B cell (primary cell): ENCODE measurements at regions not wholly inside any gene's neighbourhood (a gene's known extent, or its start where the extent isn't known, plus 50 kb on each side); places are given as distances from the start of the nearest gene placed in this dataset.

Experiments
- ATAC-seq: fragments of 200-7000 bp; cut with Tn5 transposase; one replicate; pipeline ENCODE4 v1.10.0; 2021; ENCODE audit warnings: low read depth, mild to moderate bottlenecking, moderate number of reproducible peaks, moderate library complexity
- CTCF ChIA-PET: fragments of 350-600 bp; sonication (Branson Sonifier 250); formaldehyde crosslinking; loops from one replicate; lab custom pipeline; 2021; ENCODE audit warnings: antibody characterized with exemption, inconsistent platforms; lab: Charles Lee
- POLR2A ChIA-PET: fragments of 350-600 bp; sonication (Branson Sonifier 250); formaldehyde crosslinking; loops from one replicate; lab custom pipeline; 2021; ENCODE audit warnings: antibody characterized with exemption; lab: Charles Lee
- DNase-seq: peaks from one replicate; pipeline ENCODE4 v3.0.0; 2013
- H2AFZ ChIP-seq: 2 replicates; pipeline ENCODE4 v1.6.1; 2012; ENCODE audit warnings: mild to moderate bottlenecking, low read depth, low read length; ENCODE audit not compliant: insufficient read depth, poor library complexity, severe bottlenecking
- H3K27ac ChIP-seq, 2 donors: 1 replicate in 1 of 2; 2 replicates in 1 of 2; pipeline ENCODE4 v1.5.1; 2012 to 2013; ENCODE audit warnings: low read length in 2 of 2, mild to moderate bottlenecking in 2 of 2, moderate library complexity in 1 of 2
- H3K27me3 ChIP-seq, 4 experiments: fragments of 200-600 bp in 1 of 4; sonication (generic) in 1 of 4; replicated peaks in 1 of 4; 1 replicate in 2 of 4; 2 replicates in 2 of 4; pipeline versions ENCODE4 v1.6.1 to v1.7.0; 2013 to 2016; ENCODE audit warnings: low read length in 3 of 4, mild to moderate bottlenecking in 2 of 4, mixed read lengths in 1 of 4, moderate library complexity in 1 of 4; ENCODE audit not compliant: insufficient read depth in 4 of 4, control insufficient read depth in 3 of 4; ENCODE audit errors: control extremely low read depth in 1 of 4
- H3K36me3 ChIP-seq, 2 experiments: replicated peaks in 1 of 2; 1 replicate in 1 of 2; 2 replicates in 1 of 2; pipeline versions ENCODE4 v1.6.1 to v1.7.1; 2013; ENCODE audit warnings: low read length in 1 of 2; ENCODE audit not compliant: insufficient read depth in 2 of 2, control insufficient read depth in 1 of 2; ENCODE audit errors: control extremely low read depth in 1 of 2, extremely low read depth in 1 of 2
- H3K4me1 ChIP-seq, 2 donors: fragments of 200-600 bp in 1 of 2; sonication (generic) in 1 of 2; 1 replicate in 1 of 2; 2 replicates in 1 of 2; pipeline versions ENCODE4 v1.5.1 to v1.6.1; 2013 to 2017; ENCODE audit warnings: low read length in 2 of 2; ENCODE audit not compliant: control insufficient read depth in 2 of 2, insufficient read depth in 2 of 2
- H3K4me2 ChIP-seq: replicated peaks from 2 replicates; pipeline ENCODE3; 2012; ENCODE audit warnings: mild to moderate bottlenecking, low read depth, low read length; ENCODE audit not compliant: poor library complexity, severe bottlenecking
- H3K4me3 ChIP-seq, 5 experiments: fragments of 200-600 bp in 1 of 5; sonication (generic) in 1 of 5; 1 replicate in 3 of 5; 2 replicates in 2 of 5; pipeline versions ENCODE4 v1.5.1 to v1.7.0; 2011 to 2016; ENCODE audit warnings: low read length in 4 of 5, mild to moderate bottlenecking in 4 of 5, low read depth in 2 of 5, control low read depth in 1 of 5, moderate library complexity in 1 of 5; ENCODE audit not compliant: insufficient read depth in 1 of 5; ENCODE audit errors: control extremely low read depth in 1 of 5, extremely low read depth in 1 of 5
- H3K79me2 ChIP-seq: fragments of 200-600 bp; sonication (generic); one replicate; pipeline ENCODE4 v1.6.0; 2016; ENCODE audit warnings: low read length; ENCODE audit not compliant: control insufficient read depth, insufficient read depth
- H3K9ac ChIP-seq: fragments of 200-600 bp; sonication (generic); 2 replicates; pipeline ENCODE4 v1.6.1; 2017; ENCODE audit warnings: mild to moderate bottlenecking, low read length, moderate library complexity
- H3K9me3 ChIP-seq, 3 donors: one replicate each; pipeline versions ENCODE4 v1.6.1 to v1.7.1; 2013; ENCODE audit warnings: low read length in 2 of 3; ENCODE audit not compliant: control insufficient read depth in 2 of 3, insufficient read depth in 1 of 3; ENCODE audit errors: control extremely low read depth in 1 of 3
- H4K20me1 ChIP-seq: 2 replicates; pipeline ENCODE4 v1.6.0; 2012; ENCODE audit warnings: mild to moderate bottlenecking, low read length; ENCODE audit not compliant: insufficient read depth, control insufficient read depth, poor library complexity, severe bottlenecking
- H3K27ac Mint-ChIP-seq: one replicate; pipeline ENCODE4 v1.8.0; 2021; ENCODE audit warnings: mixed read lengths
- H3K27me3 Mint-ChIP-seq: one replicate; pipeline ENCODE4 v1.8.0; 2021; ENCODE audit warnings: mixed read lengths
- H3K4me1 Mint-ChIP-seq: one replicate; pipeline ENCODE4 v1.8.0; 2021; ENCODE audit warnings: mixed read lengths
- H3K4me3 Mint-ChIP-seq: one replicate; pipeline ENCODE4 v1.8.0; 2021; ENCODE audit warnings: mixed read lengths
- H3K9me3 Mint-ChIP-seq: one replicate; pipeline ENCODE4 v1.8.0; 2022; ENCODE audit warnings: mixed read lengths; ENCODE audit not compliant: insufficient read depth
- EZH2 ChIP-seq: IDR thresholded peaks from 2 replicates; pipeline ENCODE4 v1.6.1; 2012; ENCODE audit warnings: borderline replicate concordance, low read depth, mild to moderate bottlenecking, moderate library complexity, low read length; ENCODE audit not compliant: insufficient read depth, poor library complexity, severe bottlenecking
- WGBS: methylation state at CpG from one replicate; pipeline ENCODE4 v1.1.5; 2013; ENCODE audit warnings: missing lambda C conversion rate; ENCODE audit not compliant: insufficient coverage; 5-methylcytosine and 5-hydroxymethylcytosine counted together
- intact Hi-C: fragments of 100-400 bp; cut with micrococcal nuclease; formaldehyde crosslinking; loops from one replicate; pipeline ENCODE4 v1.10.0; 2022
- TF ChIP-seq, protein P1 (sequence below): fragments of 200-600 bp; IDR thresholded peaks from one replicate; pipeline ENCODE4 v1.8.0; 2022; ENCODE audit warnings: antibody characterized with exemption, mild to moderate bottlenecking

DNA sequence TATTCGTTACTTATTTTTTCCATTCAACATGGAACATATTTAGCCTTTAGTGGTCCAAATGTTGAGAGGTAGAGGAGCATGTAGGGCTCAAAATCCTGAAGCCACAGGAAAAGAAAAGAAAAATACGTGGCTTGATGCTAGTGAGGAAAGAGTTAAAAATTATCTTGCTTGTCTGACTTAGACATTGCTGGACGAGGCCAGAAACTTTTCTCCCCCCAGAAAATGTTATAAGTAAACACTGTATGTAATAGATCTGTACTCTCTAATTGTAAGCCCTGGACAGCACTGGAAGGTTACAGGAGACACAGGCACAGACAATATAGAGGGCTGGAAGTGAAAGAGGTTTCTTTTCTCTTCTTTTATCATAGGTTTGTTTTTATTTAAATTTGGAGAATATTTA is 165.6 kb downstream of the ZFP64 start:
- H3K4me2 ChIP-seq = no peak overlapping the region
- Mint-ChIP-seq H3K27me3 (peaks cover 4% of the 10 kb centered on the region), H3K4me3 (no peak overlapping the region), H3K27ac (no peak overlapping the region), H3K4me1 (no peaks in the 10 kb centered on the region), H3K9me3 (no peaks in the 10 kb centered on the region)
- H3K4me3 ChIP-seq = no peak overlapping the region
- no peaks in the 10 kb centered on the region for H3K27me3 ChIP-seq
- no peaks in the 10 kb centered on the region for H3K9me3 ChIP-seq
- H3K79me2 ChIP-seq = no peaks in the 10 kb centered on the region
- TF ChIP-seq, protein P1, sequence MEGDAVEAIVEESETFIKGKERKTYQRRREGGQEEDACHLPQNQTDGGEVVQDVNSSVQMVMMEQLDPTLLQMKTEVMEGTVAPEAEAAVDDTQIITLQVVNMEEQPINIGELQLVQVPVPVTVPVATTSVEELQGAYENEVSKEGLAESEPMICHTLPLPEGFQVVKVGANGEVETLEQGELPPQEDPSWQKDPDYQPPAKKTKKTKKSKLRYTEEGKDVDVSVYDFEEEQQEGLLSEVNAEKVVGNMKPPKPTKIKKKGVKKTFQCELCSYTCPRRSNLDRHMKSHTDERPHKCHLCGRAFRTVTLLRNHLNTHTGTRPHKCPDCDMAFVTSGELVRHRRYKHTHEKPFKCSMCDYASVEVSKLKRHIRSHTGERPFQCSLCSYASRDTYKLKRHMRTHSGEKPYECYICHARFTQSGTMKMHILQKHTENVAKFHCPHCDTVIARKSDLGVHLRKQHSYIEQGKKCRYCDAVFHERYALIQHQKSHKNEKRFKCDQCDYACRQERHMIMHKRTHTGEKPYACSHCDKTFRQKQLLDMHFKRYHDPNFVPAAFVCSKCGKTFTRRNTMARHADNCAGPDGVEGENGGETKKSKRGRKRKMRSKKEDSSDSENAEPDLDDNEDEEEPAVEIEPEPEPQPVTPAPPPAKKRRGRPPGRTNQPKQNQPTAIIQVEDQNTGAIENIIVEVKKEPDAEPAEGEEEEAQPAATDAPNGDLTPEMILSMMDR = no peak
- TF ChIP-seq EZH2 = no peak
- intact Hi-C loops = no loop called here
- no peaks in the 10 kb centered on the region for H4K20me1 ChIP-seq
- H2AFZ ChIP-seq = no peak overlapping the region
- no peaks in the 10 kb centered on the region for H3K36me3 ChIP-seq
- POLR2A ChIA-PET = no interaction called here
- no peak overlapping the region for H3K9ac ChIP-seq
- no peak for ATAC-seq
- no peak for DNase-seq
- CTCF ChIA-PET = no interaction called here
- H3K4me1 ChIP-seq = no peaks in the 10 kb centered on the region
- no peak overlapping the region for H3K27ac ChIP-seq
- no CpG with 5 or more reads among the region's 3 CpGs for WGBS

DNA sequence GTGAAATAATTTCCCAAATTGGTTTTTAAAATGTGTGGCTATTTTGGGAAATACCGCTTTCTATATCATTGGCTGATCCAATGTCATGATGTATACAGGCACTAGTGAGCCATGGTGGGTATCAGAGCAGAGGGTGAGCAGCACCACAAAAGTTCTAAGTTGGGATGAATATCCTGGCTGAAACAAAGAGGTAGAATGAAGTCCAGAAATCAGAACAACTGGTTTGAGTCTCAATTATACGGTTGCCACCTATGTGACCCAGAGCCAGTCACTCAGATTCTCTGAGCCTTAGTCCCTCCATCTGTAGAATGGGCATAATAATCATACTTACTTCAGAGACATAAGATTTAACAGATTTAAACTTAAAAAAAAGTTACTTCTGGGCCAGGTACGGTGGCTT is 172.3 kb downstream of the ZFP64 start:
- TF ChIP-seq, protein P1 = no peak
- no peak for TF ChIP-seq EZH2
- CTCF ChIA-PET = no interaction called here
- H3K27me3 Mint-ChIP-seq = no peaks in the 10 kb centered on the region
- Histone ChIP-seq H3K9me3 (peaks cover 0 to under 1% (median 0%) of the 10 kb centered on the region in 3 donors), H3K9ac (no peak overlapping the region), H3K27ac (no peak overlapping the region), H3K79me2 (no peaks in the 10 kb centered on the region), H3K4me3 (no peak overlapping the region), H4K20me1 (no peaks in the 10 kb centered on the region), H3K36me3 (no peaks in the 10 kb centered on the region), H3K4me2 (no peak overlapping the region), H3K4me1 (no peaks in the 10 kb centered on the region), H2AFZ (no peak overlapping the region), H3K27me3 (no peaks in the 10 kb centered on the region)
- DNase-seq = no peak
- no peak overlapping the region for H3K27ac Mint-ChIP-seq
- no peak for ATAC-seq
- no peak overlapping the region for H3K4me3 Mint-ChIP-seq
- WGBS = 90% methylated on average over 3 of the region's 3 CpGs
- POLR2A ChIA-PET = no interaction called here
- intact Hi-C loops = no loop called here
- no peaks in the 10 kb centered on the region for H3K9me3 Mint-ChIP-seq
- no peaks in the 10 kb centered on the region for H3K4me1 Mint-ChIP-seq
